ENCODE measurements at regions not wholly inside any gene's neighbourhood (a gene's known extent, or its start where the extent isn't known, plus 50 kb on each side); places are given as distances from the start of the nearest gene placed in this dataset.

DNA sequence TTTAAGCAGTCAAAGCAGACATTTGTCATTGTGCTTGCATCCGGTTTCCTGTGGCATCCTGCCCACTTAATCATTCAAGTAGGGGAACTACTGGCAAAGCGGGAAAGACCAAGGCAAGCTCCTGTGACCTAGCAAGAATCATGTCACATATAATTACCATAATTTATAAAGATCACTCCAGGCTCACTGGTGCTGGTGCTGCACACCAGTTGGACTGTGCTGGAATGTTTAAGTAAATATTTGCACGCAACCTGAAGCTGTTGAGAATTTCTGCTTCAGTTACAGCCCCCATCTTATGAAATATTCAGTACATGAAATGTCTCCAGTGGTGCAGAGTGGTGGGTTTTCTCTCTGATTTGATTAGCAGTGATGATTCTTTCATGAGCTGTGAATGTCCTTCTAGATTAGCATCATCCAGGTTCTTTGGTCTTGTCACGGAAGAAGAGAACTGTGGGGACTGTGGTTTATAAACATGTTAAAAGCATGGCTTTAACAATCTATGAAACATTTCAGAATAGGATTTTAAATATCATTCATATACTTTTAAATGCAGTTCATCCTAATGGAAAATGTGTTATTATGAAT is 621.3 kb upstream of the EPHA6 start:
- TF ChIP-seq, protein P1, sequence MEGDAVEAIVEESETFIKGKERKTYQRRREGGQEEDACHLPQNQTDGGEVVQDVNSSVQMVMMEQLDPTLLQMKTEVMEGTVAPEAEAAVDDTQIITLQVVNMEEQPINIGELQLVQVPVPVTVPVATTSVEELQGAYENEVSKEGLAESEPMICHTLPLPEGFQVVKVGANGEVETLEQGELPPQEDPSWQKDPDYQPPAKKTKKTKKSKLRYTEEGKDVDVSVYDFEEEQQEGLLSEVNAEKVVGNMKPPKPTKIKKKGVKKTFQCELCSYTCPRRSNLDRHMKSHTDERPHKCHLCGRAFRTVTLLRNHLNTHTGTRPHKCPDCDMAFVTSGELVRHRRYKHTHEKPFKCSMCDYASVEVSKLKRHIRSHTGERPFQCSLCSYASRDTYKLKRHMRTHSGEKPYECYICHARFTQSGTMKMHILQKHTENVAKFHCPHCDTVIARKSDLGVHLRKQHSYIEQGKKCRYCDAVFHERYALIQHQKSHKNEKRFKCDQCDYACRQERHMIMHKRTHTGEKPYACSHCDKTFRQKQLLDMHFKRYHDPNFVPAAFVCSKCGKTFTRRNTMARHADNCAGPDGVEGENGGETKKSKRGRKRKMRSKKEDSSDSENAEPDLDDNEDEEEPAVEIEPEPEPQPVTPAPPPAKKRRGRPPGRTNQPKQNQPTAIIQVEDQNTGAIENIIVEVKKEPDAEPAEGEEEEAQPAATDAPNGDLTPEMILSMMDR (conservative IDR thresholded peaks at IDR 0.05; ENCODE audit: low read depth, low read length), result no peak
- no peak for TF ChIP-seq EZH2 (IDR thresholded peaks at IDR 0.05; ENCODE audit: borderline replicate concordance, low read depth, low read length, poor library complexity, severe bottlenecking)
- H3K36me3 ChIP-seq (ENCODE audit: insufficient read depth, low read length, poor library complexity, severe bottlenecking), result no peaks in the 10 kb centered on the region
- H3K27me3 ChIP-seq (replicated peaks; ENCODE audit: insufficient read depth, low read depth, low read length, poor library complexity), result no peaks in the 10 kb centered on the region
- intact Hi-C loops (cut with micrococcal nuclease; ENCODE audit: unreplicated experiment), result no loop called here
- no TSS peak for BruUV-seq (replicated peaks)
- H3K4me3 ChIP-seq (ENCODE audit: low read depth, low read length, poor library complexity, severe bottlenecking), result no peak overlapping the region
- ChIA-PET CTCF (no interaction called here), POLR2A (ENCODE audit: low non-redundant PET) (no interaction called here)
- peaks cover 29% of the 10 kb centered on the region for H3K9me3 ChIP-seq (ENCODE audit: low read depth, low read length, poor library complexity, severe bottlenecking)
- H3K27ac ChIP-seq (ENCODE audit: low read depth, low read length, poor library complexity, severe bottlenecking), result no peak overlapping the region
- no peaks in the 10 kb centered on the region for H3K4me1 ChIP-seq (ENCODE audit: insufficient read depth, low read length, poor library complexity, severe bottlenecking)
- DNase-seq (ENCODE audit: low spot score), result no peak

DNA sequence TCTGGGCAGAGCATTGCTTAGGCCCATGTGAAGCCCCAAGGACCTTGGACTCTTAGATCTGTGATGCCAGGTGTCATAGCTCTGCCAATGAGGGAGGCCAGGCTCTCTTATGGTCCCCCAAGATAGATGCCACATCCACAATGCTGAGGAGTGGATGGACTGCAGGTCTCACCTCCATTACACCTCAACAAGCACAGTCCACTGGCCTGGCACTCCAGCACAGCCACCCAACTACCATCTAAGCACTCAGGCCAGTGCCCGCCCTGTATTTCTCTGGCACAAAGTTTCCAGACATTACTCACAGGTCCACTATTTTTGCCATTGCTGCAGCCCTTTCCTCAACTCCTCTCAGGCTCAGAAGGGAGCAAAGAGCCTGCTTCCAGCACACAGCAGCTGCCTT is 613.5 kb upstream of the EPHA6 start:
- Histone ChIP-seq H3K9me3 (ENCODE audit: low read depth, low read length, poor library complexity, severe bottlenecking) (peaks cover 25% of the 10 kb centered on the region), H3K27me3 (replicated peaks; ENCODE audit: insufficient read depth, low read depth, low read length, poor library complexity) (no peaks in the 10 kb centered on the region), H3K4me1 (ENCODE audit: insufficient read depth, low read length, poor library complexity, severe bottlenecking) (no peaks in the 10 kb centered on the region), H3K36me3 (ENCODE audit: insufficient read depth, low read length, poor library complexity, severe bottlenecking) (no peaks in the 10 kb centered on the region), H3K4me3 (ENCODE audit: low read depth, low read length, poor library complexity, severe bottlenecking) (no peak overlapping the region), H3K27ac (ENCODE audit: low read depth, low read length, poor library complexity, severe bottlenecking) (no peak overlapping the region)
- no peak for TF ChIP-seq EZH2 (IDR thresholded peaks at IDR 0.05; ENCODE audit: borderline replicate concordance, low read depth, low read length, poor library complexity, severe bottlenecking)
- TF ChIP-seq, protein P1 (conservative IDR thresholded peaks at IDR 0.05; ENCODE audit: low read depth, low read length), result no peak
- ChIA-PET POLR2A (ENCODE audit: low non-redundant PET) (no interaction called here), CTCF (no interaction called here)
- DNase-seq (ENCODE audit: low spot score), result no peak
- no TSS peak for BruUV-seq (replicated peaks)
- intact Hi-C loops (cut with micrococcal nuclease; ENCODE audit: unreplicated experiment), result no loop called here

DNA sequence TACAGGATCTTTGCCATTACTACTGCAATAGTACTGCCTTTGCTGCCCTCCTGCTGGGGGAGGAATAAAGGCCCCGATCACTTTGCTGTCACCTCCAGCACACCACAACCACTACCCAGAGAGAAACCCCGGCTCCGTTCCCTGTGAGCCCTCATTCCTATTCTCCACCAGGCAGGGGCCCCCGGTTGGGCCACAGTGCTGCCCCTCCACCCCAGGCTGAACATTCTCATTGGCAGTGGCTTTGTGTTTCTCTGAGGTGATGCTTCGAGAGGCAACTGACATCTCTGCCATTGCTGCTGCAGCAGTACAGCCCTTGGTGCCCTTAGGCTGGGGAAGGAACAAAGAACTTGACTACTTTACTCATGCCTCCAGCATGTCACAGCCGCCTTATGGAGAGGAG is 612.9 kb upstream of the EPHA6 start:
- Histone ChIP-seq H3K9me3 (ENCODE audit: low read depth, low read length, poor library complexity, severe bottlenecking) (peaks cover 22% of the 10 kb centered on the region), H3K27me3 (replicated peaks; ENCODE audit: insufficient read depth, low read depth, low read length, poor library complexity) (no peaks in the 10 kb centered on the region), H3K4me1 (ENCODE audit: insufficient read depth, low read length, poor library complexity, severe bottlenecking) (no peaks in the 10 kb centered on the region), H3K4me3 (ENCODE audit: low read depth, low read length, poor library complexity, severe bottlenecking) (no peak overlapping the region), H3K36me3 (ENCODE audit: insufficient read depth, low read length, poor library complexity, severe bottlenecking) (no peaks in the 10 kb centered on the region), H3K27ac (ENCODE audit: low read depth, low read length, poor library complexity, severe bottlenecking) (no peak overlapping the region)
- ChIA-PET CTCF (no interaction called here), POLR2A (ENCODE audit: low non-redundant PET) (no interaction called here)
- intact Hi-C loops (cut with micrococcal nuclease; ENCODE audit: unreplicated experiment), result no loop called here
- TF ChIP-seq, protein P1 (conservative IDR thresholded peaks at IDR 0.05; ENCODE audit: low read depth, low read length), result no peak
- BruUV-seq (replicated peaks), result no TSS peak
- no peak for DNase-seq (ENCODE audit: low spot score)
